DMS153 treated with DMSO at 0.1 percent for 48 hours (cell line): ENCODE measurements at regions not wholly inside any gene's neighbourhood (a gene's known extent, or its start where the extent isn't known, plus 50 kb on each side); places are given as distances from the start of the nearest gene placed in this dataset.

Source experiments
- DNase-seq: peaks from one replicate; lab custom pipeline; 2025; ENCODE audit not compliant: unreplicated experiment; lab: John Stamatoyannopoulos, UW

- DNase-seq = no peak
These were observed 316.0 kb downstream of the ENC1 start for GRCh38 chr5:74324556-74324955.

- DNase-seq = no peak
These were observed 317.6 kb downstream of the ENC1 start for GRCh38 chr5:74322944-74323343.

- no peak for DNase-seq
These were observed 318.3 kb downstream of the ENC1 start for GRCh38 chr5:74322191-74322590.

- no peak for DNase-seq
These were observed 319.2 kb downstream of the ENC1 start for GRCh38 chr5:74321326-74321725.

- DNase-seq = no peak
These were observed 320.0 kb downstream of the ENC1 start for GRCh38 chr5:74320526-74320925.

- DNase-seq = no peak
These were observed 321.5 kb downstream of the ENC1 start for GRCh38 chr5:74319076-74319475.

- no peak for DNase-seq
These were observed 324.4 kb downstream of the ENC1 start for GRCh38 chr5:74316064-74316603.

GRCh38 chr5:74314906-74315305 is 325.6 kb downstream of the ENC1 start:
- DNase-seq = no peak

GRCh38 chr5:74313896-74314295 is 326.6 kb downstream of the ENC1 start:
- no peak for DNase-seq

GRCh38 chr5:74312746-74313145 is 327.8 kb downstream of the ENC1 start:
- DNase-seq = no peak

- no peak for DNase-seq
These were observed 328.6 kb downstream of the ENC1 start for GRCh38 chr5:74311961-74312360.

- no peak for DNase-seq
These were observed 329.3 kb downstream of the ENC1 start for GRCh38 chr5:74310997-74311930.

GRCh38 chr5:74310386-74310785 is 330.1 kb downstream of the ENC1 start:
- DNase-seq = no peak

GRCh38 chr5:74309050-74309449 is 331.5 kb downstream of the ENC1 start:
- no peak for DNase-seq

- DNase-seq = no peak
These were observed 333.7 kb downstream of the ENC1 start for GRCh38 chr5:74306845-74307244.

GRCh38 chr5:74304536-74304935 is 336.0 kb downstream of the ENC1 start:
- DNase-seq = no peak

- no peak for DNase-seq
These were observed 336.9 kb downstream of the ENC1 start for GRCh38 chr5:74303578-74303977.

- DNase-seq = no peak
These were observed 339.0 kb downstream of the ENC1 start for GRCh38 chr5:74301576-74301975.

GRCh38 chr5:74300808-74301389 is 339.6 kb downstream of the ENC1 start:
- DNase-seq = no peak

GRCh38 chr5:74299833-74300232 is 340.7 kb downstream of the ENC1 start:
- DNase-seq = no peak

GRCh38 chr5:74296685-74297408 is 343.7 kb downstream of the ENC1 start:
- no peak for DNase-seq

- DNase-seq = no peak
These were observed 344.9 kb downstream of the ENC1 start for GRCh38 chr5:74295676-74296075.
